A673 (cell line): ENCODE measurements at regions not wholly inside any gene's neighbourhood (a gene's known extent, or its start where the extent isn't known, plus 50 kb on each side); places are given as distances from the start of the nearest gene placed in this dataset.

ENCODE experiments used
- CTCF ChIP-seq: fragments of 300-800, 200-600 bp; sonication (generic); conservative IDR thresholded peaks from 2 replicates; pipeline ENCODE4 v1.5.1; 2017; ENCODE audit warnings: low read depth, mild to moderate bottlenecking, antibody characterized with exemption, low read length, moderate library complexity, mixed read lengths
- EZH2 ChIP-seq: fragments of 200-600 bp; sonication (generic); IDR thresholded peaks from 2 replicates; pipeline ENCODE4 v1.6.1; 2017; ENCODE audit warnings: borderline replicate concordance, low read depth, mild to moderate bottlenecking, mixed read lengths, antibody characterized with exemption, low read length; ENCODE audit not compliant: poor library complexity, severe bottlenecking

GRCh38 chr5:62083661-62084060, 222.3 kb upstream of the KIF2A start:
- TF ChIP-seq CTCF (no peak), EZH2 (no peak)
